ENCODE measurements at regions not wholly inside any gene's neighbourhood (a gene's known extent, or its start where the extent isn't known, plus 50 kb on each side); places are given as distances from the start of the nearest gene placed in this dataset.

DNA sequence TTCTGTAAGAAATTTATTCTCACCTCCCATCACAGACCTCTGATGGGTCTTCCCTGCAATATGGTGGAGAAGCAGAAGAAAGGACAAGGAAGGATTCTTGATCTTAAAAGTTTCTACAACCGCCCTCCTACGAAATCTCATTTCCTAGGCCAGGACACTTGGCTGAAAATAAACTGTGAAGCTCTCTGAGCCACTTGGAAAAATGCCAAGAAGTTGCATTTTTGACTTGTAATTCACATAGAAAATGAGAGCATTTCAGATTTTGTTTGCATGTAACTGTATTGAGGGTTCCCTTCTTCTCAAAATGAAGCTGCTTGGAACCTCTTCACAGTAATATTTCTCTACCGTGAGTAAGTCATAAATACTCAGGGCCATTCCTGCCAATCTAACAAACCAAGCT, 458.3 kb upstream of the SLC14A2 start:
- TF ChIP-seq POLR2A (IDR thresholded peaks at IDR 0.05) (no peak), POLR2AphosphoS5 (IDR thresholded peaks at IDR 0.05) (no peak)
- TF ChIP-seq, protein P1, sequence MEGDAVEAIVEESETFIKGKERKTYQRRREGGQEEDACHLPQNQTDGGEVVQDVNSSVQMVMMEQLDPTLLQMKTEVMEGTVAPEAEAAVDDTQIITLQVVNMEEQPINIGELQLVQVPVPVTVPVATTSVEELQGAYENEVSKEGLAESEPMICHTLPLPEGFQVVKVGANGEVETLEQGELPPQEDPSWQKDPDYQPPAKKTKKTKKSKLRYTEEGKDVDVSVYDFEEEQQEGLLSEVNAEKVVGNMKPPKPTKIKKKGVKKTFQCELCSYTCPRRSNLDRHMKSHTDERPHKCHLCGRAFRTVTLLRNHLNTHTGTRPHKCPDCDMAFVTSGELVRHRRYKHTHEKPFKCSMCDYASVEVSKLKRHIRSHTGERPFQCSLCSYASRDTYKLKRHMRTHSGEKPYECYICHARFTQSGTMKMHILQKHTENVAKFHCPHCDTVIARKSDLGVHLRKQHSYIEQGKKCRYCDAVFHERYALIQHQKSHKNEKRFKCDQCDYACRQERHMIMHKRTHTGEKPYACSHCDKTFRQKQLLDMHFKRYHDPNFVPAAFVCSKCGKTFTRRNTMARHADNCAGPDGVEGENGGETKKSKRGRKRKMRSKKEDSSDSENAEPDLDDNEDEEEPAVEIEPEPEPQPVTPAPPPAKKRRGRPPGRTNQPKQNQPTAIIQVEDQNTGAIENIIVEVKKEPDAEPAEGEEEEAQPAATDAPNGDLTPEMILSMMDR (IDR thresholded peaks at IDR 0.05 in 8 of 11, conservative IDR thresholded peaks at IDR 0.05 in 3 of 11), result no peak
- Histone ChIP-seq H3K27me3 (replicated peaks in 1 of 7) (no peaks in the 10 kb centered on the region), H3K4me3 (no peak overlapping the region), H3K27ac (no peak overlapping the region), H3K4me1 (peaks cover 0 to 8% (median 0%) of the 10 kb centered on the region in 6 donors), H3K9me3 (no peaks in the 10 kb centered on the region), H3K36me3 (no peaks in the 10 kb centered on the region)
- no peak for DNase-seq
- intact Hi-C loops (cut with DNase I; ENCODE audit: low total_unique reads), result no loop called here
- 61 to 81% (median 73%) methylated on average over 3 of the region's 3 CpGs for WGBS, 5 donors

DNA sequence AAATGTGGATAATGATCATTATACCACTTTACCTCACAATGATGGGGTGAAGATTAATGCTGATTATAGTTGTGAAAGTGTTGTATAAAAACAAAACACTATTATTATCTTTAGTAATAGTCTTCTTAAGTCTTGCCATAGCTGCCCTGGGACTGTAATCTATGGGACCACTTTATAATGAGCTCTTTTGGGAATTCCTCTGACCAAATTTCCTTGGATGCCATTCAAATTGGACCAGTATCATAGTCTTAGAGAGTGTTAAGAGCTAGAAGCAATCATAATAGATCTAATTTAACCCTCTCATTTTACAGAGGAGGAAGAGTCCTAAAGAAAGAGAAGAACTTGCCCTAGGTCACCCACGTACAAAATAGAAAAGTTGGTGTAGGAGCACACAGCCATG, 457.7 kb upstream of the SLC14A2 start:
- no peak for DNase-seq
- WGBS, 5 donors, result 77 to 94% (median 82%) methylated on average over 1 of the region's 1 CpG
- TF ChIP-seq, protein P1 (IDR thresholded peaks at IDR 0.05 in 8 of 11, conservative IDR thresholded peaks at IDR 0.05 in 3 of 11), result no peak
- TF ChIP-seq POLR2A (IDR thresholded peaks at IDR 0.05) (no peak), POLR2AphosphoS5 (IDR thresholded peaks at IDR 0.05) (no peak)
- no peaks in the 10 kb centered on the region for H3K9me3 ChIP-seq
- no peak overlapping the region for H3K27ac ChIP-seq
- no peaks in the 10 kb centered on the region for H3K36me3 ChIP-seq
- H3K27me3 ChIP-seq (replicated peaks in 1 of 7), result no peaks in the 10 kb centered on the region
- intact Hi-C loops (cut with DNase I; ENCODE audit: low total_unique reads), result no loop called here
- H3K4me3 ChIP-seq, result no peak overlapping the region
- H3K4me1 ChIP-seq, result peaks cover 0 to 14% (median 0%) of the 10 kb centered on the region in 6 donors

DNA sequence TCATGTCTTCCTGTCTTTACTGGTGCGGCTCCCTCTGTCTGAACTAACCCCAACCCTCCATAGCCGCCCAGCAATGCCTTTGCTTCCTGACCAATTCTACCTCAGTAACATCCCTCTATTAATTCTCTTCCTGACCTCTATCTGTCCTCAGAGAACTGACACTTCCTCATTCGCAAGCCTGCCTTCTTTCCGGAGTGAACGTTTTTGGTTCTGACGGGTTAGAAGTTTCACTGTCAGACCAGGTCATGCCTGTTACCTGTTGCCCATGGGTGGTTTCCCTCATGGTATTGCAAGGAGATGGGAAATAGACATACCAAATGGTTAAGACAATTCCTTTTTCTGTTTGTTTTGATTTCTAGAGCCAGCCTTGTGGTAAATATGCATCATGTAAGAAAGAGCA, 453.4 kb upstream of the SLC14A2 start:
- Histone ChIP-seq H3K27ac (no peak overlapping the region), H3K4me3 (no peak overlapping the region), H3K9me3 (no peaks in the 10 kb centered on the region), H3K36me3 (no peaks in the 10 kb centered on the region), H3K4me1 (peaks cover 0 to 27% (median 5%) of the 10 kb centered on the region in 6 donors), H3K27me3 (replicated peaks in 1 of 7) (no peaks in the 10 kb centered on the region)
- TF ChIP-seq POLR2A (IDR thresholded peaks at IDR 0.05), result no peak
- intact Hi-C loops (cut with DNase I; ENCODE audit: low total_unique reads), result no loop called here
- WGBS, 5 donors, result 26 to 63% (median 41%) methylated on average over 6 of the region's 6 CpGs
- DNase-seq, result no peak

DNA sequence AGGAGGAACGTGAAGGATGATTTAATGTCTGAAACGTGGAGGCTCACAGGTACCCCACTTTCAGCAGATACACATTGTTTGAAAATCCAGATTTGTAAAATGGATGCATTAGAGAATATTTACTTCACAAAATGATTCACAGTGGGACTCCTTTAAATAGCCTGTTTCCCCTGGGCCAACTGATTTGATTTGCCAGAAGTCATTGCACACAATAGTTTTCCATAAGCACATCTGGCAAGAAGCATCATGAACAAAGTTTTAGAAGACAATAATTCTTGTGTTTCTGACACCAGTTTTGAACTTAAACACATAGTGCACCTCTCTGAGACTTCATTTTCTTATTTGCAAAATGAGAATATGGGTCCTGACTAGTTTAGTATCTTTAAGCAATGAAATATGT, 451.4 kb upstream of the SLC14A2 start:
- H3K9me3 ChIP-seq, result no peaks in the 10 kb centered on the region
- H3K4me1 ChIP-seq, result peaks cover 0 to 27% (median 5%) of the 10 kb centered on the region in 6 donors
- WGBS, 5 donors, result 58 to 78% (median 78%) methylated on average over 2 of the region's 2 CpGs
- no peak overlapping the region for H3K27ac ChIP-seq
- TF ChIP-seq POLR2A (IDR thresholded peaks at IDR 0.05) (no peak), POLR2AphosphoS5 (IDR thresholded peaks at IDR 0.05) (no peak)
- TF ChIP-seq, protein P1 (IDR thresholded peaks at IDR 0.05 in 8 of 11, conservative IDR thresholded peaks at IDR 0.05 in 3 of 11), result no peak
- no peaks in the 10 kb centered on the region for H3K27me3 ChIP-seq (replicated peaks in 1 of 7)
- intact Hi-C loops (cut with DNase I; ENCODE audit: low total_unique reads), result no loop called here
- no peak for DNase-seq
- no peak overlapping the region for H3K4me3 ChIP-seq
- H3K36me3 ChIP-seq, result no peaks in the 10 kb centered on the region

DNA sequence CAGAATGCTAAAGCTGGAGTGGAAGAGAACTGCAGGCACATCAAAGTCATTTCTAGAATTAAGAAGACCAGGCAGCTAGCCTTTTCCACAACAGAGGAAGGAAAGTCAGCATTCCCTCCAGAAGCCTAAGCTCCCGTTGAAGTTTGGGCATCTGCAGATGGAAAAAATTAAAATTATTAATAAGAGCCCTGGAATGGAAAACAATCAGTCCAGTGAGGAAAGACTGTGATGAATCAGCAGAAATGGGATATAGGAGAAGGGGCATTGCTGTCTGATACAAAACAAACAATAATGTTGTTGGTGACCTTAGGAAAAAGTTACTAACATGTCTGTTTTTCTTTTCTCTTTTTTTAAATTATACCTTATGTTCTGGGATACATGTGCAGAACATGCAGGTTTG, 450.7 kb upstream of the SLC14A2 start:
- no peaks in the 10 kb centered on the region for H3K27me3 ChIP-seq (replicated peaks in 1 of 7)
- 47 to 88% (median 72%) methylated on average over 1 of the region's 1 CpG for WGBS, 5 donors
- no peak overlapping the region for H3K27ac ChIP-seq
- peaks cover 0 to 27% (median 5%) of the 10 kb centered on the region in 6 donors for H3K4me1 ChIP-seq
- intact Hi-C loops (cut with DNase I; ENCODE audit: low total_unique reads), result no loop called here
- H3K9me3 ChIP-seq, result no peaks in the 10 kb centered on the region
- H3K36me3 ChIP-seq, result no peaks in the 10 kb centered on the region
- no peak for DNase-seq
- TF ChIP-seq, protein P1 (IDR thresholded peaks at IDR 0.05 in 8 of 11, conservative IDR thresholded peaks at IDR 0.05 in 3 of 11), result no peak
- TF ChIP-seq POLR2AphosphoS5 (IDR thresholded peaks at IDR 0.05) (no peak), POLR2A (IDR thresholded peaks at IDR 0.05) (no peak)
- H3K4me3 ChIP-seq, result no peak overlapping the region
